Body of pancreas (tissue), 4 donors: ENCODE measurements at regions not wholly inside any gene's neighbourhood (a gene's known extent, or its start where the extent isn't known, plus 50 kb on each side); places are given as distances from the start of the nearest gene placed in this dataset.

Experiments
- POLR2A ChIP-seq, 3 donors: fragments of 450-650 bp; IDR thresholded peaks; one replicate each; pipeline ENCODE4 v1.6.1; 2016; ENCODE audit warnings: antibody characterized with exemption in 3 of 3, mild to moderate bottlenecking in 2 of 3
- TF ChIP-seq, protein P1 (sequence below), 7 experiments: fragments of 450-650 bp in 4 of 7; fragments of 200-600 bp in 3 of 7; sonication (generic) in 3 of 7; IDR thresholded peaks; one replicate each; pipeline ENCODE4 v1.5.1; 2016 to 2019; ENCODE audit warnings: antibody characterized with exemption in 7 of 7

DNA sequence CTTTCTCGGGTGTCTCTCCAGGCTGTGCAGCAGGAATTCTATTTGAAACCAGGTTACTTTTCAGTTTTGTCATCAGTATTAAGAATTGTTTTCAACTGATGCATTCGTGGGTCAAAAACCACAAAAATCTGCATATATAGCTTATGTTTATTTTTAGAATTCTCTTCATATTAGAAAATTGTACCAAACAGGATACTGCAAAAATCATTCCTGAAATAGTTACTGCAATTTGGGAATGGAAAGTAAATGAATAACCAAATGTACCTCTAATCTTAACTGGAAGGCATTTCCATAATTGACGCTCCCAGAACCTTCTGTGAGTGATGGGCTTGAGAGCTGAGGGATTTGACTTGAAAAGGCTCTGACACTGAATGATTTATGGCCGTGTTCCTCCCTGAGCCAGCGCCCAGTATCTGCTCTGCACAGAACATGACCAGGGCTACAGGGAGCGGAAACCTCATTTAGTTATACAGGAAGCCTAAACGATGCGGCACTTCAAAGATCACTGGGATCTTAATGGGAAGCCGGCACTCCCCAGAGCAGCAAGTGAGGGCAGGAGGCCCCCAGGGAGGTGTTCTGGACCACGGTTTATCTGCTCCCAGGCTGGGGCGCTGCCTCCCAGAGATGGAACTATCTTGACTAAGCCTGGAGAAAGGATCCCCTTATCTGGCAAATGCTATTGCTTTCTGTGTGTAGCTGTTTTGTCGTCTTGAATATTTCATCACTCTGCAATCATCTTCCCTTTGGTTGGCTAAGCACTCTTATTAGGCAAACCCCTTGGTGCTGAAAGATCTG is 446.0 kb downstream of the QKI start:
- TF ChIP-seq, protein P1, sequence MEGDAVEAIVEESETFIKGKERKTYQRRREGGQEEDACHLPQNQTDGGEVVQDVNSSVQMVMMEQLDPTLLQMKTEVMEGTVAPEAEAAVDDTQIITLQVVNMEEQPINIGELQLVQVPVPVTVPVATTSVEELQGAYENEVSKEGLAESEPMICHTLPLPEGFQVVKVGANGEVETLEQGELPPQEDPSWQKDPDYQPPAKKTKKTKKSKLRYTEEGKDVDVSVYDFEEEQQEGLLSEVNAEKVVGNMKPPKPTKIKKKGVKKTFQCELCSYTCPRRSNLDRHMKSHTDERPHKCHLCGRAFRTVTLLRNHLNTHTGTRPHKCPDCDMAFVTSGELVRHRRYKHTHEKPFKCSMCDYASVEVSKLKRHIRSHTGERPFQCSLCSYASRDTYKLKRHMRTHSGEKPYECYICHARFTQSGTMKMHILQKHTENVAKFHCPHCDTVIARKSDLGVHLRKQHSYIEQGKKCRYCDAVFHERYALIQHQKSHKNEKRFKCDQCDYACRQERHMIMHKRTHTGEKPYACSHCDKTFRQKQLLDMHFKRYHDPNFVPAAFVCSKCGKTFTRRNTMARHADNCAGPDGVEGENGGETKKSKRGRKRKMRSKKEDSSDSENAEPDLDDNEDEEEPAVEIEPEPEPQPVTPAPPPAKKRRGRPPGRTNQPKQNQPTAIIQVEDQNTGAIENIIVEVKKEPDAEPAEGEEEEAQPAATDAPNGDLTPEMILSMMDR (IDR thresholded peaks at IDR 0.05) = no peak
- no peak for TF ChIP-seq POLR2A (IDR thresholded peaks at IDR 0.05)
